ENCODE measurements at regions not wholly inside any gene's neighbourhood (a gene's known extent, or its start where the extent isn't known, plus 50 kb on each side); places are given as distances from the start of the nearest gene placed in this dataset.
"Not testable (repeated sequence)": the region's sequence is repeated elsewhere in the genome, so short reads cannot be mapped to it uniquely, and the experiment has no call there.

GRCh38 chr1:120278259-120278610 is 101.9 kb upstream of the SEC22B start:
- DNase-seq (ENCODE audit: low read depth in 2 of 2) = not testable (repeated sequence)

DNA sequence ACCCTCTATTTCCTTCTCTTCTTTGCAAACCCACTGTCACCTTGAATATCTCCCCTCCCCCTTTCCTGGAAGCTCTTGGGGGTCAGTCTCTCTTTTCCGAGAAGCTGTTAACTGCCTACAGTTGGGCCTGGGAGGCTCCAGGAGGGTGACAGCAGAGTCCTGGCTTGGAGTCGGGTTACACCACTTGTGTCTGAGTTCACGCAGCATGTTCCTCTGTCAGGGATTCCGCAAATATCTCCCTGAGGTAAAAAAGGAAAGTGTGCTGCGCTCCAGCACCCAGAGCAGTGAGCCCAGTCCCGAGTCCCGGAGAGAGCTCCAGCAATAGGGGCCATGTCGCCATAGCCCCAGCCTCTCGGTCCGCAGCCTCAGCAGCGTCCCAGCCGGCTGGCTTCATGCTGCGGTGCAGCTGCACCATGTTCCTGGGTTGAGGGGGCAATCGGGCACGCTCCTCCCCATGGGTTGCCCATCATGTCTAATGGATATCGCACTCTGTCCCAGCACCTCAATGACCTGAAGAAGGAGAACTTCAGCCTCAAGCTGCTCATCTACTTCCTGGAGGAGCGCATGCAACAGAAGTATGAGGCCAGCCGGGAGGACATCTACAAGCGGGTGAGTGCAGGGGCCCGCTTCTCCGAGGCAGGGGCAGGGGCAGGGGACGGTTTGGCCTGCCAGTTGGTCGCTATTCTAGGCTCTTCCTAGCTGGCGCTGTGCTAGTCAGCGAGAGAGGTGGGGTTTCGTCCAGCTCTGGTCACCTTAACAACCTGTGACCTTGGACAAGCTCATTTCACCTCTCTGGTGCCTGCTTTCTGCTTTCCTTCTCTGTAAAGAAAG is 101.3 kb upstream of the SEC22B start:
- DNase-seq (ENCODE audit: low read depth in 2 of 2) = not testable (repeated sequence)

DNA sequence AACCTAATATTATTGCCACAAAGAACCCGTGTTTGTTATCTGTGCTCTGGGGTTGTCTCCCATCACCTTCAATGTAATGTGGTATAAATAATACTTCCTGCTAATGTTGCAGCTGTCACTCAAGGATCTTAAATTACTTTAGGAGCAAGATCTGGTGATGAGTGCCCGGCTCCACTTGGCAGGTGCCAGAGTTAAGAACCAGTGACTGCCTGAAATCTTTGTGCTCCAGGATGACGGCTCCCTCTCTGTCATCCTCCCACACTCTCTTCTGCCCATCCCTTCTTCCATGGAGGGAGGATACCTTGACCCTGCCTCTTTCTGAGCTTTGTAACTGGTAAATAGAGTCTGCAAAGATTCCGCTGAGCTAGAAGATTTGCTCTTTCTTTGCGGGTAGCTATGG is 100.4 kb upstream of the SEC22B start:
- not testable (repeated sequence) for DNase-seq (ENCODE audit: low read depth in 2 of 2)

DNA sequence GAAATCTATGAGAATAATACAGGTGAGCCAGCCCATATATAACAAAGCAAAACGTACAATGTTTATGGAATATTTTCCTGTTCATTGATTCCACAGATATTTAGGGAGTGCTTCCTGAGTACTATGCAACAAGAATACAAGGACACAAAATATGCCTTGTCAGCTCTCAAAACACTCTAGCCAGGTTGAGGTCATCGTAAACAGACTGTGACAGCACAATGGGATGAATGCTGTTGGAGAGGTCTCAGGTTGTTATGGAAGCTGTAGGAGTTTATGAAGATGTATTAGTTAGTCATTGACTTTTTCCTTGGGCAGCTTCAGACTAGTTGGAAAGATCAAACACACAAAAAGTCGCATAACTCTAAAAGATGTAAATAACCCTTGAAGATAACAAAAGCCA is 98.1 kb upstream of the SEC22B start:
- DNase-seq (ENCODE audit: low read depth in 2 of 2) = not testable (repeated sequence)

GRCh38 chr1:120273363-120273762 is 97.0 kb upstream of the SEC22B start:
- DNase-seq (ENCODE audit: low read depth in 2 of 2) = not testable (repeated sequence)

GRCh38 chr1:120272242-120272641 is 95.9 kb upstream of the SEC22B start:
- not testable (repeated sequence) for DNase-seq (ENCODE audit: low read depth in 2 of 2)

DNA sequence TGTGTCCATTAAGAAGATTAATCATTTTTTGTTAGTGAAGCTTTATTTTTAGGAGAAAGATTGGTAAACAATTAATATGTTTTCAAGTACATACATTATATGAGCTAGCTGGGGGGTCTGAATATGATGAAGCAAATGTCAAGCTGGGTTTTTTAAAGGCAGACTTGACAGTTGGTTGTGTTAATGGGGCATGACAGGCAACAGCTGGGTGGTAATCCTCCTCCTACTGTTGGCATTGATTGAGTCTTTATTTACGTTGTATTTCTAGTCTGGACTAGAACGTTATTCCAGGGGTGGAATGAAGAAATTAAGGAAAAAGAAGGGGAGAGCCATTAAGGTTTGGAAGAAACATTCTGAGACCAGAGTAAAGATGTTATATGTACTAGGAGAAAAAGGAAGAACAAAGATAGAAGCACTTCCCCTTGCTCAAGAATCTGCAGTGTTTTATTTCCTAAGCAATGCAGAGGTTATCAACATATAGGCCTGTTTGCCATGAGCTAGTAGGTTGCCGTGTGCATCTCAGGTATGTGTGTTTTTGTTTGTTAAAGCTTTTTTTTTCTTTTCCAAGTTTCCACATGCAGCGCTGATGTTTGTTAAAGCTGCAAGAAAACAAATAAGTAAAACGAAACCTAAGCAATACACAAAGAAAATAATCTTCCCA is 95.4 kb upstream of the SEC22B start:
- not testable (repeated sequence) for DNase-seq (ENCODE audit: low read depth in 2 of 2)

GRCh38 chr1:120267894-120268551 is 91.7 kb upstream of the SEC22B start:
- DNase-seq (ENCODE audit: low read depth in 2 of 2) = not testable (repeated sequence)

- not testable (repeated sequence) for DNase-seq (ENCODE audit: low read depth in 2 of 2)
These were observed 88.2 kb upstream of the SEC22B start for GRCh38 chr1:120264564-120264963.

- not testable (repeated sequence) for DNase-seq (ENCODE audit: low read depth in 2 of 2)
These were observed 86.8 kb upstream of the SEC22B start for GRCh38 chr1:120262791-120263751.

DNA sequence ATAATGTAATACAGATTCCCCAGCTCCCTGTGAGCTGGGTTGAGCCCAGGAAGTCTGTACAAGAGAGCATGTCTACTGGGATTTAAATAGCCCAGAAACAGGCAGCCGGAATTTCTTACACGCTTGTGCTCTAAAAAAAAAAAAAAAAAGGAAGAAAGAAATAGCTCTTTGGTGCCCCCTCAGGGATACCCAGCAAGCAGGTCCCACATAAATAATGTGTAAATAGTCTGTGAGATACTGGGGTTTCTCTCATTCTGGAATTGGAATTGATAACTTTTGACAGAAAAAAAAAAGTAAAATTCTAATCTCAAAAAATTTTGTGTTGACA is 81.4 kb upstream of the SEC22B start:
- not testable (repeated sequence) for DNase-seq (ENCODE audit: low read depth in 2 of 2)

- not testable (repeated sequence) for DNase-seq (ENCODE audit: low read depth in 2 of 2)
These were observed 80.9 kb upstream of the SEC22B start for GRCh38 chr1:120257064-120257777.

DNA sequence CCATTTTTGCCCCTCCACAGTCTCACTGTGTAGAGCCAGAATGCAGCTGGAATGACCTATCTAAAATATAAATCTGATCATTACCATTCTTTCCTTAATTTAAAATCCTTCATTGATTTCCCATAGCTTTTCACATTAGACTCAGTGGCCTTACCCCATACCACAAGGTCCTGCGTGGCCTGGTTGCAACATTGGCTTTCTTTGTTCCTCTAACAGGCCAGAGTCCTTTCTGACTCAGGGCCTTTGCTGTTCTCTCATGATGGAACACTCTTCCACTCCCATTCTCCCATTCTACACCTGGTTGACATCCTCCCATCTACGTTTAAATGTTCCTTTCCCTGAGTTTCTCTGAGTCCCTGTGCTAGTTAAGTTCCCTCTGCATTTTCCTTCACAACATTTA is 74.4 kb upstream of the SEC22B start:
- DNase-seq (ENCODE audit: low read depth in 2 of 2) = not testable (repeated sequence)

DNA sequence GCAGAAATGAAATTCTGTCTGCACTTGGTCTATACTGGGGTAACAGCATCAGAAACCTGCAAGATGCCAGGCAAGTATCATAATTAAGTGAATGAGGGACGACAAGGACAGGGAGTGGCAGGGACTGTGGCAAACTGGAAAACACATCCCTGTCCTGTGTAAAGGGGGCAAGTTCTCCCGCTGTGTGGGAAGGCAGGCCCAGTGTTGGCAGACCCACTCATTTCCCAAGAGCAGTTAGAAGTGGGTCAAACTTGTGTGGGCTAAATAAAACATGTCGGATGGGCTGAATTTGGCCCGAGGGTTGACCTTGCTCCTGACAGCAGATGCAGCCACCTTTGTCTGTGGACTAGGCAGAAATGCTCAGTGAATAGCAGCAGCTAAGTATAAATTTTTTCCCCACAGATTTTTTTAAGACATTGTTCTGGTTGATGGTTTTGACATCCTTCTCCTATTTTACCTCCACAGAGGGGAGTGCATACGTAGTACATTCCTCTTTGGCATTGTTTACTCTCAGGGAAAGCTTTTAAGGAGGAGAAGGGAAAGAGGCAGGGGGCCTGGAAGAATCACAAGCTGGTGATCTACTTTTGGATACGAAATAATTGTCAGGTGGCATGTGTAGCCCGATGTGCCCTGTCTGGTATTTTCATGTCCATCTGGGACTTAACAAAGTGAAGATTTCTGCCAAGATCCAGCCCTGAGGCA is 72.6 kb upstream of the SEC22B start:
- not testable (repeated sequence) for DNase-seq (ENCODE audit: low read depth in 2 of 2)

GRCh38 chr1:120248203-120248602 is 71.9 kb upstream of the SEC22B start:
- not testable (repeated sequence) for DNase-seq (ENCODE audit: low read depth in 2 of 2)

DNA sequence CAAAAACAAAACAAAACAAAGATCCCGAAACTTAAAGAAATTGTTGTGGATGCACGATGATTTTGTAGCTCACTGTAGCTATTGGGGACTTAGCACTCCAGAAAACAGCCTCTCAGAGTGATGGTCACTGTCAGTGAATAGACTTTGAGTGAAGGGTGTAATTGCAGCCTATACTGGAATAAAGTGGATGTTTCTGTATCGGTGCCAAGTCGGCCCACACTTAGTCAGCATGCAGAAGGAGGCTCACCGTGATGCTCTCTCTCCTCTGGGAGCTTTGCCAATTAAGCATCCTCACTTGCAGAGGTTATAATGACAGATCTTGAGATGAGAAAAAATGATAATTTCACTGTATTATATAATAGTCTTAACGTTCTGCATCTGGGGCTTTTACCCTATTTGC is 67.5 kb upstream of the SEC22B start:
- not testable (repeated sequence) for DNase-seq (ENCODE audit: low read depth in 2 of 2)

- DNase-seq (ENCODE audit: low read depth in 2 of 2) = not testable (repeated sequence)
These were observed 66.3 kb upstream of the SEC22B start for GRCh38 chr1:120242582-120242981.

DNA sequence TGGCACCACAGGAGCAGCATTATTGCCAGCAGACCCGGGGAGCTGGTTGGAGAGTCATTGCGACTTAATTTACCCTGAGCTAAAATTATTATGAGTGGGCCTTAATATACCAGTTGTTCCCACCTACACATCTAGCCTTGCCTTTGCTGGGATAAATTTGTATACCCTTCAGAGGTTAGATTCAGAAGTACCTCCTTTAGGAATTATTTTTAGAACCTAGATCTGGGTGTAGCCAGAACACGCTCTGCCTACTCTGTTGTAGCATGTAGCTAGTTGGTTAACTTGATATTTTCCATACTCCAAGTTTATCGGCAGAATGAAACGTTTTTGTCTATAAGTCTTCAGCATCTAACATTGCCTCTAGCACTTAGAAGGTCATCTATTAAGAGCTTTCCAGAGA is 65.5 kb upstream of the SEC22B start:
- not testable (repeated sequence) for DNase-seq (ENCODE audit: low read depth in 2 of 2)

GRCh38 chr1:120240181-120240580 is 63.9 kb upstream of the SEC22B start:
- not testable (repeated sequence) for DNase-seq (ENCODE audit: low read depth in 2 of 2)

DNA sequence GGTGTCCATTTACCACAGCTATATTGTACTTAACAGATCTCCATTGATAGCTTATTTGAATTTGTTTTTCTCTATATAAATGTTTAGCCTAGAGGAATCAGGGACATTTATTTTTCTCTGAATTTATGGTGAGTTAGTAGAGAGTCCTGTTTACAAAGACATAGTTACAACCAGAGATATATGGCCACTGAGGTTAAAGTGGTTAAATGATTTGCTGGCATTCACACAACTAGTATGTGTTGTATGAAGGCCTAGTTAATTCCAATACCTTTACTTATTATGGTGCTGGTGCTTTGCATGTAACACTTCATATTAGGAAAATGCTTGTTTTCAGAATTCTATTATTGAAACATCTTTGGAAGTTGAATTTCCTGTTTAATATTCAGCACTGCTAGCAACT is 63.0 kb upstream of the SEC22B start:
- DNase-seq (ENCODE audit: low read depth in 2 of 2) = not testable (repeated sequence)
